ENCODE measurements at regions not wholly inside any gene's neighbourhood (a gene's known extent, or its start where the extent isn't known, plus 50 kb on each side); places are given as distances from the start of the nearest gene placed in this dataset.

DNA sequence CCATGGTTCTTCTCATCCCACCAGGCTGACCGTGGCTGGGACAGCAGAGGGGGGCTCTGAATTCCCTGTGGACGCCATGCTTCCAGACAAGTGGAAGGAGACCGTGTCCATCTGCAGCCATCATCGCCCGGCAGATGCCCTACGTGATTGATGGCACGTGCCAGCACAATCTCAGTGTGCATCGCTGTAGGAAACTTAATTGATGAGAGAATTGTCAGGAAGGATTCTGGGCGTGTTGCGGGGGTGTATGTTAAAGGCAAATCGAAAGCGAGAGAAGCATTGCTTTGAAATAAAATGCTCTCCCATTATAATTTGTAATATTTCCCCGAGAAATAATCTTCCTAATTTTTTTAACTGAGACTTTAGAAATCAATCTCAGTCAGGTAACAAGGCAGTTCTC is 185.5 kb upstream of the CDH4 start:
- in situ Hi-C loops (cut with HindIII; ENCODE audit: low pct_unique_long_range_greater_than_20kb, low sequenced_read_pairs) (no loop called here), intact Hi-C loops (cut with micrococcal nuclease; ENCODE audit: unreplicated experiment) (no loop called here)
- TF ChIP-seq, protein P1, sequence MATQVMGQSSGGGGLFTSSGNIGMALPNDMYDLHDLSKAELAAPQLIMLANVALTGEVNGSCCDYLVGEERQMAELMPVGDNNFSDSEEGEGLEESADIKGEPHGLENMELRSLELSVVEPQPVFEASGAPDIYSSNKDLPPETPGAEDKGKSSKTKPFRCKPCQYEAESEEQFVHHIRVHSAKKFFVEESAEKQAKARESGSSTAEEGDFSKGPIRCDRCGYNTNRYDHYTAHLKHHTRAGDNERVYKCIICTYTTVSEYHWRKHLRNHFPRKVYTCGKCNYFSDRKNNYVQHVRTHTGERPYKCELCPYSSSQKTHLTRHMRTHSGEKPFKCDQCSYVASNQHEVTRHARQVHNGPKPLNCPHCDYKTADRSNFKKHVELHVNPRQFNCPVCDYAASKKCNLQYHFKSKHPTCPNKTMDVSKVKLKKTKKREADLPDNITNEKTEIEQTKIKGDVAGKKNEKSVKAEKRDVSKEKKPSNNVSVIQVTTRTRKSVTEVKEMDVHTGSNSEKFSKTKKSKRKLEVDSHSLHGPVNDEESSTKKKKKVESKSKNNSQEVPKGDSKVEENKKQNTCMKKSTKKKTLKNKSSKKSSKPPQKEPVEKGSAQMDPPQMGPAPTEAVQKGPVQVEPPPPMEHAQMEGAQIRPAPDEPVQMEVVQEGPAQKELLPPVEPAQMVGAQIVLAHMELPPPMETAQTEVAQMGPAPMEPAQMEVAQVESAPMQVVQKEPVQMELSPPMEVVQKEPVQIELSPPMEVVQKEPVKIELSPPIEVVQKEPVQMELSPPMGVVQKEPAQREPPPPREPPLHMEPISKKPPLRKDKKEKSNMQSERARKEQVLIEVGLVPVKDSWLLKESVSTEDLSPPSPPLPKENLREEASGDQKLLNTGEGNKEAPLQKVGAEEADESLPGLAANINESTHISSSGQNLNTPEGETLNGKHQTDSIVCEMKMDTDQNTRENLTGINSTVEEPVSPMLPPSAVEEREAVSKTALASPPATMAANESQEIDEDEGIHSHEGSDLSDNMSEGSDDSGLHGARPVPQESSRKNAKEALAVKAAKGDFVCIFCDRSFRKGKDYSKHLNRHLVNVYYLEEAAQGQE (IDR thresholded peaks at IDR 0.05; ENCODE audit: insufficient read depth in 1 of 2, low read depth in 2 of 2, low read length in 1 of 2), result no peak
- no peak for TF ChIP-seq TCF7L2 (IDR thresholded peaks at IDR 0.05; ENCODE audit: low read depth, low read length)
- TF ChIP-seq, protein P2, sequence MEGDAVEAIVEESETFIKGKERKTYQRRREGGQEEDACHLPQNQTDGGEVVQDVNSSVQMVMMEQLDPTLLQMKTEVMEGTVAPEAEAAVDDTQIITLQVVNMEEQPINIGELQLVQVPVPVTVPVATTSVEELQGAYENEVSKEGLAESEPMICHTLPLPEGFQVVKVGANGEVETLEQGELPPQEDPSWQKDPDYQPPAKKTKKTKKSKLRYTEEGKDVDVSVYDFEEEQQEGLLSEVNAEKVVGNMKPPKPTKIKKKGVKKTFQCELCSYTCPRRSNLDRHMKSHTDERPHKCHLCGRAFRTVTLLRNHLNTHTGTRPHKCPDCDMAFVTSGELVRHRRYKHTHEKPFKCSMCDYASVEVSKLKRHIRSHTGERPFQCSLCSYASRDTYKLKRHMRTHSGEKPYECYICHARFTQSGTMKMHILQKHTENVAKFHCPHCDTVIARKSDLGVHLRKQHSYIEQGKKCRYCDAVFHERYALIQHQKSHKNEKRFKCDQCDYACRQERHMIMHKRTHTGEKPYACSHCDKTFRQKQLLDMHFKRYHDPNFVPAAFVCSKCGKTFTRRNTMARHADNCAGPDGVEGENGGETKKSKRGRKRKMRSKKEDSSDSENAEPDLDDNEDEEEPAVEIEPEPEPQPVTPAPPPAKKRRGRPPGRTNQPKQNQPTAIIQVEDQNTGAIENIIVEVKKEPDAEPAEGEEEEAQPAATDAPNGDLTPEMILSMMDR (IDR thresholded peaks at IDR 0.05), result no peak
- TF ChIP-seq SIN3A (IDR thresholded peaks at IDR 0.05; ENCODE audit: borderline replicate concordance, insufficient read depth, low read depth, low read length), result no peak
- no peak for TF ChIP-seq POLR2AphosphoS5 (IDR thresholded peaks at IDR 0.05; ENCODE audit: low read depth, low read length)
- CTCF ChIA-PET, result no interaction called here
- DNase-seq (ENCODE audit: low read depth, low spot score) (no peak), ATAC-seq (no peak)
- no peak overlapping the region for H3K4me3 ChIP-seq (ENCODE audit: low read depth in 2 of 2, low read length in 2 of 2)
- no peak overlapping the region for H3K27ac ChIP-seq (ENCODE audit: low read length)
- H3K27me3 ChIP-seq (ENCODE audit: control insufficient read depth, insufficient read depth, low read length), result no peaks in the 10 kb centered on the region; the same call in 1 of the 2 replicates
- POLR2A ChIA-PET, result no interaction called here
- no peaks in the 10 kb centered on the region for H3K36me3 ChIP-seq (ENCODE audit: control insufficient read depth, insufficient read depth, low read length)
- no TSS peak for BruUV-seq (replicated peaks)
- H3K9me3 ChIP-seq (ENCODE audit: control insufficient read depth, insufficient read depth, low read depth, low read length), result no peaks in the 10 kb centered on the region
- H3K4me1 ChIP-seq (ENCODE audit: control insufficient read depth, insufficient read depth, low read length), result no peaks in the 10 kb centered on the region

DNA sequence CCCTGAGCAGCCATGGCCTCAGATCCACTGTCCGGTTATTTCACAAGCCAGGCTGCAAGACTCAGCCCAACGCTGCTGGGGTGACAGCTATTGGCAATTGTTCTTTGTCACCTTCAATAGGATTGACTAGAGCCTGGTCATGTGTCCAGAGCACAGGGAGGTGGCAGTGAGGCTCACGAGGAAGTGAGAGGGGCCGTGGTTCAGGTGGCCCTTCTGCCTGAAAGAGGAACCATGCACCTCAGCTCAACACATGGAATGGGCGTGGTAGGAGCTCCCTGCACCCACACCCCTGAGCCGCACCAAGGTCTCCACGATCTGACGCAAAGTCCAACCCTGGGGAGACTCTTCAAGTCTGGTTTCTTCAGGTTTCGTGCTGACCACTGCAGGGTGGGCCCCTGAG is 184.8 kb upstream of the CDH4 start:
- Histone ChIP-seq H3K9me3 (ENCODE audit: control insufficient read depth, insufficient read depth, low read depth, low read length) (no peaks in the 10 kb centered on the region), H3K27me3 (ENCODE audit: control insufficient read depth, insufficient read depth, low read length) (no peaks in the 10 kb centered on the region; the same call in 1 of the 2 replicates), H3K4me1 (ENCODE audit: control insufficient read depth, insufficient read depth, low read length) (no peaks in the 10 kb centered on the region), H3K27ac (ENCODE audit: low read length) (no peak overlapping the region), H3K36me3 (ENCODE audit: control insufficient read depth, insufficient read depth, low read length) (no peaks in the 10 kb centered on the region), H3K4me3 (ENCODE audit: low read depth in 2 of 2, low read length in 2 of 2) (no peak overlapping the region)
- intact Hi-C loops (cut with micrococcal nuclease; ENCODE audit: unreplicated experiment) (no loop called here), in situ Hi-C loops (cut with HindIII; ENCODE audit: low pct_unique_long_range_greater_than_20kb, low sequenced_read_pairs) (no loop called here)
- CTCF ChIA-PET, result no interaction called here
- TF ChIP-seq, protein P2 (IDR thresholded peaks at IDR 0.05), result no peak
- no peak for TF ChIP-seq TCF7L2 (IDR thresholded peaks at IDR 0.05; ENCODE audit: low read depth, low read length)
- TF ChIP-seq, protein P1 (IDR thresholded peaks at IDR 0.05; ENCODE audit: insufficient read depth in 1 of 2, low read depth in 2 of 2, low read length in 1 of 2), result no peak
- no peak for TF ChIP-seq POLR2AphosphoS5 (IDR thresholded peaks at IDR 0.05; ENCODE audit: low read depth, low read length)
- TF ChIP-seq SIN3A (IDR thresholded peaks at IDR 0.05; ENCODE audit: borderline replicate concordance, insufficient read depth, low read depth, low read length), result no peak
- ATAC-seq (no peak), DNase-seq (ENCODE audit: low read depth, low spot score) (no peak)
- BruUV-seq (replicated peaks), result no TSS peak
- POLR2A ChIA-PET, result no interaction called here

All from Panc1 (cell line).